HG03571 (cell line): ENCODE measurements at regions not wholly inside any gene's neighbourhood (a gene's known extent, or its start where the extent isn't known, plus 50 kb on each side); places are given as distances from the start of the nearest gene placed in this dataset.
"Not testable (repeated sequence)": the region's sequence is repeated elsewhere in the genome, so short reads cannot be mapped to it uniquely, and the experiment has no call there.

Experiments
- ATAC-seq: cut with Tn5 transposase; IDR thresholded peaks from one replicate; pipeline ENCODE4 v1.9.1; 2021; ENCODE audit not compliant: unreplicated experiment

GRCh38 chr1:181192316-181192715 lies 103.8 kb downstream of the IER5 start:
- no peak for ATAC-seq

- ATAC-seq: no peak
Observed at GRCh38 chr1:181202986-181203555, 114.6 kb downstream of the IER5 start.

GRCh38 chr1:181204530-181204929 lies 116.0 kb downstream of the IER5 start:
- no peak for ATAC-seq

- no peak for ATAC-seq
Observed at GRCh38 chr1:181205901-181206300, 117.4 kb downstream of the IER5 start.

- no peak for ATAC-seq
Observed at GRCh38 chr1:181206513-181206912, 118.0 kb downstream of the IER5 start.

GRCh38 chr1:181206979-181207790 lies 118.7 kb downstream of the IER5 start:
- no peak for ATAC-seq

GRCh38 chr1:181208083-181208482 lies 119.6 kb downstream of the IER5 start:
- no peak for ATAC-seq

GRCh38 chr1:181208967-181209366 lies 120.5 kb downstream of the IER5 start:
- ATAC-seq: no peak

- ATAC-seq: no peak
Observed at GRCh38 chr1:181213056-181213455, 124.6 kb downstream of the IER5 start.

- no peak for ATAC-seq
Observed at GRCh38 chr1:181216591-181216994, 128.1 kb downstream of the IER5 start.

GRCh38 chr1:181219938-181220337 lies 131.4 kb downstream of the IER5 start:
- ATAC-seq: no peak

GRCh38 chr1:181221078-181221477 lies 132.6 kb downstream of the IER5 start:
- ATAC-seq: no peak

- no peak for ATAC-seq
Observed at GRCh38 chr1:181222972-181223505, 134.5 kb downstream of the IER5 start.

- ATAC-seq: not testable (repeated sequence)
Observed at GRCh38 chr1:181226728-181227127, 138.2 kb downstream of the IER5 start.

- no peak for ATAC-seq
Observed at GRCh38 chr1:181239086-181239485, 150.6 kb downstream of the IER5 start.

GRCh38 chr1:181246320-181246719 lies 157.8 kb downstream of the IER5 start:
- not testable (repeated sequence) for ATAC-seq

- not testable (repeated sequence) for ATAC-seq
Observed at GRCh38 chr1:181248361-181248760, 159.9 kb downstream of the IER5 start.

GRCh38 chr1:181249186-181249585 lies 160.7 kb downstream of the IER5 start:
- ATAC-seq: no peak

GRCh38 chr1:181250038-181250437 lies 161.5 kb downstream of the IER5 start:
- ATAC-seq: no peak

- ATAC-seq: no peak
Observed at GRCh38 chr1:181251001-181251712, 162.7 kb downstream of the IER5 start.

GRCh38 chr1:181251713-181252075 lies 163.2 kb downstream of the IER5 start:
- ATAC-seq: no peak

GRCh38 chr1:181253601-181254000 lies 165.1 kb downstream of the IER5 start:
- ATAC-seq: not testable (repeated sequence)
